ENCODE measurements at regions not wholly inside any gene's neighbourhood (a gene's known extent, or its start where the extent isn't known, plus 50 kb on each side); places are given as distances from the start of the nearest gene placed in this dataset.

DNA sequence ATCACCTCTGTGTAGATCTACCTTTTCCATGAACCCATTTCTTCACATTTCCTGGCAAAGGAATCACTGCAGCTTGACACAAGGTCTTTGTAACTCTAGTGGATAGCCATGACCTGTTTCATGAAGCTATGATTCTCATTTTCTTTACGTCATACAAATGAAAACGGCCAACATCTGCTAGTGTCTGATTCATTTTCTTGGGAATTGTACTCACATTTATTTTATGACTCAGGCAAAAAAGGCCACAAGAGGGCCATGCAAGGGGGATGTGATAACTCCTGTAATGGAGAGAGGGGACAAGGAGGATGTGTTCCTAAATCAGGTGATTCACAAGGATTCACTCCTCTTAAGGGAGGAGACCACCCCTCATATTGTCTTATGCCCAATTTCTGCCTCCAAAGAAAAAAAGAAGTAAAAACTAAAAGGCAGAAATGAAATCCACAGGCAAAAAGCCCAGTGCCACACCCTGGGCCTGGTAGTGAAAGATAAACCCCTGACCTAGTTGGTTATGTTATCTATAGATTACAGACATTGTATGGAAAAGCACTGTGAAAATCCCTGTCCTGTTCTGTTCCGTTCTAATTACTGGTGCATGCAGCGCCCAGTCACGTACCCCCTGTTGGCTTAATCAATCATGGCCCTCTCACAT, 249.9 kb downstream of the IPMK start:
- no peak overlapping the region for H3K4me3 ChIP-seq
- WGBS (ENCODE audit: insufficient coverage, insufficient replicate concordance, low lambda C conversion rate, missing lambda C conversion rate) = 27% methylated on average over 5 of the region's 5 CpGs
- no peak for ATAC-seq

More for the DNA sequence above, 249.9 kb downstream of the IPMK start:
- no peak overlapping the region for H3K4me2 ChIP-seq (ENCODE audit: control insufficient read depth, insufficient read depth)
- DNase-seq (ENCODE audit: low read depth, low spot score) = no peak
- H3K4me1 ChIP-seq (ENCODE audit: control insufficient read depth, insufficient read depth, low read length) = no peaks in the 10 kb centered on the region
- H3K9ac ChIP-seq (ENCODE audit: control insufficient read depth, insufficient read depth, low read length) = no peak overlapping the region
- H2AFZ ChIP-seq (ENCODE audit: control insufficient read depth, low read depth, low read length) = no peak overlapping the region
- H3K27me3 ChIP-seq (replicated peaks in 1 of 2; ENCODE audit: control insufficient read depth in 2 of 2, insufficient read depth in 2 of 2, low read length in 1 of 2) = no peaks in the 10 kb centered on the region
- FAIRE-seq = no peak
- in situ Hi-C loops (cut with MboI) (no loop called here), intact Hi-C loops (cut with micrococcal nuclease; ENCODE audit: unreplicated experiment) (no loop called here)
- ChIA-PET POLR2A (no interaction called here), SMC1A (ENCODE audit: uncharacterized antibody, unreplicated experiment) (no interaction called here), RAD21 (ENCODE audit: unreplicated experiment) (no interaction called here), CTCF (interaction anchor here (0.6 kb wide), 1 partner anchor 14 kb away, joined by 3 read pairs; no protein-coding TSS in a partner anchor)
- no peak for TF ChIP-seq PAX8 (IDR thresholded peaks at IDR 0.05)
- TF ChIP-seq, protein P1, sequence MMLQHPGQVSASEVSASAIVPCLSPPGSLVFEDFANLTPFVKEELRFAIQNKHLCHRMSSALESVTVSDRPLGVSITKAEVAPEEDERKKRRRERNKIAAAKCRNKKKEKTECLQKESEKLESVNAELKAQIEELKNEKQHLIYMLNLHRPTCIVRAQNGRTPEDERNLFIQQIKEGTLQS (IDR thresholded peaks at IDR 0.05; ENCODE audit: borderline replicate concordance, extremely low read depth, low read depth, low read length) = no peak
- no peak for TF ChIP-seq SPI1 (IDR thresholded peaks at IDR 0.05; ENCODE audit: borderline replicate concordance, insufficient read depth, low read depth, low read length)
- no peak for TF ChIP-seq ZSCAN29 (IDR thresholded peaks at IDR 0.05)
- no peak for TF ChIP-seq NFXL1 (IDR thresholded peaks at IDR 0.05; ENCODE audit: borderline replicate concordance)
- TF ChIP-seq SIN3A (IDR thresholded peaks at IDR 0.05; ENCODE audit: low read depth, low read length) = no peak
- no peak for TF ChIP-seq HDAC2 (IDR thresholded peaks at IDR 0.05)
- no peak for TF ChIP-seq HDAC6 (IDR thresholded peaks at IDR 0.05; ENCODE audit: unreplicated experiment)
- no peak for TF ChIP-seq NFIC (IDR thresholded peaks at IDR 0.05; ENCODE audit: low read depth, low read length)
- TF ChIP-seq ESRRA (IDR thresholded peaks at IDR 0.05; ENCODE audit: low read length) = no peak
- no peak for TF ChIP-seq PAX5 (IDR thresholded peaks at IDR 0.05; ENCODE audit: borderline replicate concordance, low read depth, low read length)
- no peak for TF ChIP-seq JUND (IDR thresholded peaks at IDR 0.05; ENCODE audit: low read depth, low read length)
- no peak for TF ChIP-seq KLF5 (IDR thresholded peaks at IDR 0.05; ENCODE audit: partially characterized antibody)
- TF ChIP-seq, protein P2, sequence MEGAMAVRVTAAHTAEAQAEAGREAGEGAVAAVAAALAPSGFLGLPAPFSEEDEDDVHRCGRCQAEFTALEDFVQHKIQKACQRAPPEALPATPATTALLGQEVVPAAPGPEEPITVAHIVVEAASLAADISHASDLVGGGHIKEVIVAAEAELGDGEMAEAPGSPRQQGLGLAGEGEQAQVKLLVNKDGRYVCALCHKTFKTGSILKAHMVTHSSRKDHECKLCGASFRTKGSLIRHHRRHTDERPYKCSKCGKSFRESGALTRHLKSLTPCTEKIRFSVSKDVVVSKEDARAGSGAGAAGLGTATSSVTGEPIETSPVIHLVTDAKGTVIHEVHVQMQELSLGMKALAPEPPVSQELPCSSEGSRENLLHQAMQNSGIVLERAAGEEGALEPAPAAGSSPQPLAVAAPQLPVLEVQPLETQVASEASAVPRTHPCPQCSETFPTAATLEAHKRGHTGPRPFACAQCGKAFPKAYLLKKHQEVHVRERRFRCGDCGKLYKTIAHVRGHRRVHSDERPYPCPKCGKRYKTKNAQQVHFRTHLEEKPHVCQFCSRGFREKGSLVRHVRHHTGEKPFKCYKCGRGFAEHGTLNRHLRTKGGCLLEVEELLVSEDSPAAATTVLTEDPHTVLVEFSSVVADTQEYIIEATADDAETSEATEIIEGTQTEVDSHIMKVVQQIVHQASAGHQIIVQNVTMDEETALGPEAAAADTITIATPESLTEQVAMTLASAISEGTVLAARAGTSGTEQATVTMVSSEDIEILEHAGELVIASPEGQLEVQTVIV (IDR thresholded peaks at IDR 0.05; ENCODE audit: borderline replicate concordance, partially characterized antibody) = no peak
- no peaks in the 10 kb centered on the region for H4K20me1 ChIP-seq (ENCODE audit: control insufficient read depth, insufficient read depth)
- H3K27ac ChIP-seq (ENCODE audit: control insufficient read depth, insufficient read depth) = no peak overlapping the region
- no peaks in the 10 kb centered on the region for H3K36me3 ChIP-seq (ENCODE audit: control insufficient read depth in 2 of 2, insufficient read depth in 2 of 2, low read length in 1 of 2)
- H3K79me2 ChIP-seq (ENCODE audit: control insufficient read depth, insufficient read depth, low read length) = no peaks in the 10 kb centered on the region
- no TSS peak for BruUV-seq (replicated peaks)
- no peaks in the 10 kb centered on the region; the same call in 2 of the 3 replicates for H3K9me3 ChIP-seq (replicated peaks; ENCODE audit: control insufficient read depth, insufficient read depth, low read length)

Data from GM12878 (cell line).